Esophagus mucosa (tissue), 1 donor: ENCODE measurements at regions not wholly inside any gene's neighbourhood (a gene's known extent, or its start where the extent isn't known, plus 50 kb on each side); places are given as distances from the start of the nearest gene placed in this dataset.

Experiments used
- ATAC-seq: fragments of 200-7000 bp; cut with Tn5 transposase; one replicate; pipeline ENCODE4 v1.9.1; 2020
- donor health status: DM: yes; HTN: yes; CAD: no.

DNA sequence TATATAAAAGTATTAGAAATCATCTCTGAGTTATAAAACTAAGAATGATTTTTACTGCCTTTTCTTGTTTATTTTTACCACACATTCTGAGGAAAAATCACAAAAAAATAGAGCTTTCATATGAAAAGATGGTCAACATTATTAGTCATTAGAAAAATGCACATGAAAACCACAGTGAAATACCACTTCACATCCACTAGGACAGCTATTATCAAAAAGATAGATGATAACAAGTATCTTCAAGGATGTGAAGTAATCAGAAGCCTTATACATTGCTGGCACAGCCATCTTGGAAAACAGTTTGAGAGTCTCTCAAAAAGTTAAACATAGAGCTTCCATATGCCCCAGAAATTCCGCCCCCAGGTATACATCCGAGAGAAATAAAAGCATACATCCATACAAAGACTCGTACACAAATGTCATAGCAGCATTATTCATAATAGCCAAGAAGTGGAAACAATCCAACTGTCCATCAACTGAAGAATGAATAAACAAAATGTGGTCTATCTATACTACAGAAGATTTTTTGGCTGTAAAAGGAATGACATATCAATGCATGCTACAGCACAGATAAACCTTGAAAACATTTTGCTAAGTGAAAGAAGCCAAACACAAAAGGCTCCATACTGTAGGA, 523.9 kb downstream of the FUT8 start:
- ATAC-seq, result no peak

DNA sequence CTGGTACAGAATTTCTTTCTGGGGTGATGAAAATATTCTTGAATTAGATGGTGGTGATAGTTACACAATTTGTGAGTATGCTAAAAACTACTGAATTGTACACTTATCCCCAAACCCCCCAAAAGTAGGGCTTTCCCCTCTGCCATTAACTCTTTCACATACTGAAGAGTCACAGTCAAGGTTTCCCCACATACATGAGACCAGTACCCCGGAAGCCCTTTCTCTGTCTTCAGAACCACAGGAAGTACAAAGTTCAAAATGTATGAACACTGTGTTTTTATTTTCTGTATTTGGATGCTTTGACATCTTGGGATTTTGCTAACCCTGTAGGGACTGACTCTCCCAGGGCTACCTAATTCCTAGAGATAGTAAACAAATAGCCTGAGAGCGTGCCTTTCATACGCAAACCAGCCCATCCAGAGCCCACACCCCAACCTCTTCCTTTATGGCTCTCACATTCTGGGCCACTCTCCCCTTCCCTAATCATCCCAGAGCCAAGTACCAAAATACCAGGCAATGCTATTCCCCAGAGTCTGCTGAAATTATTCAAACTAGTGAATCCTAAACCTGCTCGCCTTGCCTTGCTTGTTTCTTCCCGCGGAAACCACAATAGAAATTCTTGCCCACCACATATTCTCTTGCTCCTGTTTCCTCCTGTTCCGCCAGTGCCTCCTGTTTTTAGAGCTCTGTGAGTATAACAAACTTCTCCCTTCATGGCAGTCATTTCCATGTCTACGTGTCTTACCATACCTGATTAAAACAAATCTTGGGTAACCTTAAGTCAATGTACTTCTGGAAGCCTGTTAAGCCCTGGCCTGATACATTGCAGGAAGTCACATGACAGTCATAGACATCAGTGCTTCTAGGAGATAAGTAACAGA, 524.8 kb downstream of the FUT8 start:
- no peak for ATAC-seq

DNA sequence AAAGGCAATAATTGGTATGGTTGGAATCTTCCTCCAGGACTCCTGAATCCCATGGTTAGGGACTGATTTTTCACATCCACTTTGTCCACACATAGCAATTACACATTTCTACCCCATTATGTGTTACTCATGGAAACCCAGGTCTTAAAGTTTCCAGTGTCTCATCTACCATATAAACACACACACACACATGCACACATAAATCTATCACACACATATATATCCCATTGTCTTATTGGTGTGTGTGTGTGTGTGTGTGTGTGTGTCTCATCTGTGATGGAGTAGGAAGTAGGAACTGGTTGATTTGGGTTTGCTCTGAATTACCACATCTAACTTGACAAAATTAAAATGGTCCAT, 525.4 kb downstream of the FUT8 start:
- no peak for ATAC-seq

DNA sequence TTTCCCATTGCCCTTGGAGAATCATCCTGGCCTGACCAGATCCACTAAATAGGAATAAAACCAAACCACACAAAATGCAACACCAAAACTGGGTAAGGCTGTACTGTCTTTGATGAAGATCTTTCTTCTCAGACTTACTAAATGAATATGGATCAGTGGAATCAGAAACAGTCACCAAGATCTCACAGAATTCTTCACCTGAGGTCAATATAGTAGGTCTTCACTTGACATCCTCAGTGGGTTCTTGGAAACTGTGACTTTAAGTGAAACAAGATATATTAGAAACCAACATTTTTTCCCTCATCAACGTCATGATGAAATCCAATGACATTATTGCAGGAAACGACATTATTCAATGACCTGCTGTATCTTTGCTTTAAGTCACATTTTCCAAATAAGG, 526.2 kb downstream of the FUT8 start:
- no peak for ATAC-seq

DNA sequence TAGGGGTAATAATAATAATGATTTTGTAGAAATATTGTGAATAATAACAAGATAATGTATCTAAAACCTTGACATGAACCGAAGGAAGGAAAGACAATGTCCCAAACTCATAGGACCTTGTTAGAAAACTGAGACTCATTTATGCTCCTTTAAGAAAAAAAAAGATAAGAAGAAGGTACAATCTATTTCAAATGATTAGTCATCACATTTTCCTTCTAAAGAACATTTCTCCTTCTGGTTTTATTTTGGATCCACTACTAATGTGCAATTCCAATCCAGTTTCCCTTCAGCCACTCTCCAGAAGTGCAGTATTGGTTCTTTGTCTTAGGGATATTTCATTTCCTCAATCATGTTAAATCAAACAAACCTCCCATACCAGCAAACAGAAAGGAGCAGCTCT, 526.7 kb downstream of the FUT8 start:
- ATAC-seq, result no peak

GRCh38 chr14:65940056-65940735, 527.7 kb downstream of the FUT8 start:
- ATAC-seq, result no peak

DNA sequence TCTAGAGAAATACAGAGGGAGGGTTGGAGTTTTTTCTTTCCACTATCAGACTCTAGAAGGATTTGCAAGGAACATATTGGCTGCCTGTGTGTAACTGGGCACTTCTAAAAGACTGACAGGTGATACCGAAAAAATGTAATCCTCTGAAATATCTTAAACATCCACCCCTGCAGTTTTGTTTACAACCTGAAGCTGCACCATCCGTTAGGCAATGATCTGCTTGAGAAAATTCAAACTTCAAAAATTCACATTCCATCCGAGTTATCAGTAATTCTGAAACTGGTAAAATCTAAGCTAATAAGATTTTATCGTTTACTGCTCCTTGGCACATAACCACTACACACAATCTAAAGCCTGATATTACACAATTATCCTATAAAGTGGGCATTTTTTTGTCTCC, 528.6 kb downstream of the FUT8 start:
- ATAC-seq, result no peak

DNA sequence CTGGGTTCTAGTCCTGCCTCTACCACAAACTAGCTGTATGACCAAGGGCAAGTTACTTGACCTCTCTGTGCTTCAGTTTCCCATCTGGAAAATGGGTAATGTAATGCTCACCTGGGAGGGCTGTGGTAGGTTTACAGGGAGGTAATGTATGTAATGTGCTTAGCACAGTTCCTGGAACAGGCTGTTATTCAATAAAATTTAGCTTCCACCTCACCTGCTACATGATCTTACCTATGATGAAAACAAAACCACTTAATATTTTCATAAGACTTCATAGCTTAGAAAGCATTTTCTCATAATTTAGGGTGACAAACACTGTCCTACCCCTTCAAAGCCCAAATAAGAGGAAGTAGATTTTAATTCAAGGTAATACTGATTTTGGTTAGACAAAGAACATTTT, 530.6 kb downstream of the FUT8 start:
- ATAC-seq, result no peak

DNA sequence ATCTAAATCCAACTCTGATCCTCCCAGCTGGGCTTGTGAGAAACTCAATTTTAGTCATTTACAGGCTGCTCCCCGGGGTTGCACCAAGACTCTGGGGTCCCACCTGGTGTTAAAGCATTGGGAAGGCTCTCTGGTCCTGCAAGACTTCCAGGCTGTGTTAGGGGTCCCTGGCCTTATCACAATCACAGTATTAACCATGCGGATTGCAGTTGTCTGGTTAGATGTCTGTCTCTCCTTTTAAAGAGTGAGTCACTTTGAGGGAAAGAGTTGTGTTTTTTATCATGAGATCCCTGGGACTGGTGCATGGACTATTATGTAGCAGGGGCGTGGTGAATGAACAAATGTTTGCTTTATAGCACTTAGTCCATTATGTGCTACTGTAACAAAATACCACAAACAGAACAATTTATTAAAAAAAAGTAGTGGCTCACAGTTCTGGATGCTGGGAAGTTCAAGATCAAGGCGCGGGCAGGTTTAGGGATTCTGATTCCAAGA, 531.4 kb downstream of the FUT8 start:
- ATAC-seq, result no peak

- ATAC-seq, result no peak
These were observed 532.8 kb downstream of the FUT8 start for GRCh38 chr14:65945327-65945726.

DNA sequence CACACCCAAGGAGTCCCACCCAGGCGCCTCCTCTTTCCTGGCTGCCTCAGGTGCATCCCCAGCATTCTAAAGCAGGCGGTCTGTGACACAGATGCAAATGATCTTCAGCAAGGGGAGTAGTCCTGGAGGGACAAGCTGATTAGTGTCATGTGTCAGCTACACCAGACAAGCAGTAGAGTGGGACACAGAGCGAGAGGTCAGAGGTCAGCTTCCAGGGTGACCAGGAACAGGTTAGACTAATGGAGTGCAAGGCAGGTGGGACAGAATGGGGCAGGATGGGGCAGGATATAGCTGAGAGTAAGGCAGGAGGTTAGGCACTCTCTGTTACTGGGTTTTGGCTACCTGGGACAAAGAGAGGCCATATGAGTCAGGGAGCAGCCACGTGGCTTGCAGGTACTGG, 534.0 kb downstream of the FUT8 start:
- no peak for ATAC-seq

GRCh38 chr14:65948302-65948701, 535.8 kb downstream of the FUT8 start:
- ATAC-seq, result no peak

- peak; percentile 49 for ATAC-seq
These were observed 536.3 kb upstream of the CCDC196 start for GRCh38 chr14:65949711-65950516.

GRCh38 chr14:65954942-65955341, 531.2 kb upstream of the CCDC196 start:
- ATAC-seq, result no peak

GRCh38 chr14:65957631-65958205, 528.5 kb upstream of the CCDC196 start:
- ATAC-seq, result no peak

- ATAC-seq, result no peak
These were observed 527.3 kb upstream of the CCDC196 start for GRCh38 chr14:65958664-65959562.

- no peak for ATAC-seq
These were observed 526.6 kb upstream of the CCDC196 start for GRCh38 chr14:65959563-65960024.

- ATAC-seq, result peak; percentile 79
These were observed 525.2 kb upstream of the CCDC196 start for GRCh38 chr14:65961004-65961403.

GRCh38 chr14:65962952-65963351, 523.2 kb upstream of the CCDC196 start:
- ATAC-seq, result no peak

GRCh38 chr14:65964366-65964765, 521.8 kb upstream of the CCDC196 start:
- no peak for ATAC-seq

DNA sequence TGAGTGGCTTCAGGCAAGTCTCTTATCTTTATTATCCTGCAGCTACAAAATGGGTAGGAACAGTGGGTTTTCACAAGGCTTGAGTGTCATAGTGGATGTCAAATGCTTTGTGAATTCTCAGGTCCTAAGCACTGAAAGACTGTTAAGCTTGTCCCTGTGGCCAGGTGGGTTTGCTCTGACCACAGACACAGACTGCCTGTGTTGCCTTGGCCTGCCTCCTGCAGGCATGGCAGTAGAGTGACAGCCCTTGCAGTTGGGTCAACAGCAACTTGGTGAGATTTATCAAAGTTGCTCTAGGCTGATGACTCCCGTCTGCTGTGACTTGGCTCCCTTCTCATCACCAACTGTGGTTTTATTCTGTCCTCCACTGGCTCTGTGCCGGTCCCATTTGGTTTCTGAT, 520.0 kb upstream of the CCDC196 start:
- no peak for ATAC-seq
